ENCODE measurements at regions not wholly inside any gene's neighbourhood (a gene's known extent, or its start where the extent isn't known, plus 50 kb on each side); places are given as distances from the start of the nearest gene placed in this dataset.
A peak's percentile ranks its signal among the peaks of the same experiment; 100 is the strongest.

- DNase-seq (ENCODE audit: low read depth in 4 of 6, low spot score in 6 of 6) = no peak
- 92% methylated on average over 4 of the region's 7 CpGs for WGBS (ENCODE audit: insufficient coverage)
- Histone ChIP-seq H3K36me3 (ENCODE audit: control insufficient read depth, insufficient read depth, low read length) (no peaks in the 10 kb centered on the region), H3K4me3 (ENCODE audit: low read depth, low read length) (no peak overlapping the region), H3K4me1 (ENCODE audit: control insufficient read depth, insufficient read depth, low read length) (peaks cover 26% of the 10 kb centered on the region), H3K27me3 (ENCODE audit: control insufficient read depth, insufficient read depth, low read length) (no peaks in the 10 kb centered on the region), H3K9me3 (ENCODE audit: control insufficient read depth, insufficient read depth, low read length) (no peaks in the 10 kb centered on the region), H3K27ac (ENCODE audit: low read depth, low read length) (peak overlapping the region; percentile 92)
These were observed 120.7 kb upstream of the SPATA13 start for GRCh38 chr13:24039621-24040475.

- peak in 1 of 6 donors; percentile 32 for DNase-seq (ENCODE audit: low read depth in 4 of 6, low spot score in 6 of 6)
- no peaks in the 10 kb centered on the region for H3K27me3 ChIP-seq (ENCODE audit: control insufficient read depth, insufficient read depth, low read length)
- H3K36me3 ChIP-seq (ENCODE audit: control insufficient read depth, insufficient read depth, low read length) = no peaks in the 10 kb centered on the region
- H3K27ac ChIP-seq (ENCODE audit: low read depth, low read length) = peak overlapping the region; percentile 57
- H3K4me3 ChIP-seq (ENCODE audit: low read depth, low read length) = no peak overlapping the region
- H3K4me1 ChIP-seq (ENCODE audit: control insufficient read depth, insufficient read depth, low read length) = peaks cover 29% of the 10 kb centered on the region
- no peaks in the 10 kb centered on the region for H3K9me3 ChIP-seq (ENCODE audit: control insufficient read depth, insufficient read depth, low read length)
- WGBS (ENCODE audit: insufficient coverage) = 66% methylated on average over 3 of the region's 3 CpGs
These were observed 119.7 kb upstream of the SPATA13 start for GRCh38 chr13:24040835-24041234.

- DNase-seq (ENCODE audit: low read depth in 4 of 6, low spot score in 6 of 6) = no peak
- WGBS (ENCODE audit: insufficient coverage) = 69% methylated on average over 11 of the region's 13 CpGs
- Histone ChIP-seq H3K27me3 (ENCODE audit: control insufficient read depth, insufficient read depth, low read length) (no peaks in the 10 kb centered on the region), H3K27ac (ENCODE audit: low read depth, low read length) (no peak overlapping the region), H3K4me3 (ENCODE audit: low read depth, low read length) (no peak overlapping the region), H3K9me3 (ENCODE audit: control insufficient read depth, insufficient read depth, low read length) (peaks cover 2% of the 10 kb centered on the region), H3K4me1 (ENCODE audit: control insufficient read depth, insufficient read depth, low read length) (peaks cover 29% of the 10 kb centered on the region), H3K36me3 (ENCODE audit: control insufficient read depth, insufficient read depth, low read length) (no peaks in the 10 kb centered on the region)
These were observed 118.8 kb upstream of the SPATA13 start for GRCh38 chr13:24041651-24042225.

- DNase-seq (ENCODE audit: low read depth in 4 of 6, low spot score in 6 of 6) = no peak
- no peak overlapping the region for H3K27ac ChIP-seq (ENCODE audit: low read depth, low read length)
- 81% methylated on average over 8 of the region's 17 CpGs for WGBS (ENCODE audit: insufficient coverage)
- H3K4me1 ChIP-seq (ENCODE audit: control insufficient read depth, insufficient read depth, low read length) = peaks cover 29% of the 10 kb centered on the region
- no peaks in the 10 kb centered on the region for H3K36me3 ChIP-seq (ENCODE audit: control insufficient read depth, insufficient read depth, low read length)
- no peak overlapping the region for H3K4me3 ChIP-seq (ENCODE audit: low read depth, low read length)
- no peaks in the 10 kb centered on the region for H3K27me3 ChIP-seq (ENCODE audit: control insufficient read depth, insufficient read depth, low read length)
- peaks cover 2% of the 10 kb centered on the region for H3K9me3 ChIP-seq (ENCODE audit: control insufficient read depth, insufficient read depth, low read length)
These were observed 117.6 kb upstream of the SPATA13 start for GRCh38 chr13:24042710-24043440.

GRCh38 chr13:24043590-24044350 is 116.8 kb upstream of the SPATA13 start:
- 96% methylated on average over 4 of the region's 9 CpGs for WGBS (ENCODE audit: insufficient coverage)
- Histone ChIP-seq H3K27ac (ENCODE audit: low read depth, low read length) (peak overlapping the region; percentile 37), H3K36me3 (ENCODE audit: control insufficient read depth, insufficient read depth, low read length) (no peaks in the 10 kb centered on the region), H3K4me1 (ENCODE audit: control insufficient read depth, insufficient read depth, low read length) (peaks cover 23% of the 10 kb centered on the region), H3K27me3 (ENCODE audit: control insufficient read depth, insufficient read depth, low read length) (no peaks in the 10 kb centered on the region), H3K4me3 (ENCODE audit: low read depth, low read length) (no peak overlapping the region), H3K9me3 (ENCODE audit: control insufficient read depth, insufficient read depth, low read length) (peaks cover 2% of the 10 kb centered on the region)
- DNase-seq (ENCODE audit: low read depth in 4 of 6, low spot score in 6 of 6) = no peak

- no peaks in the 10 kb centered on the region for H3K27me3 ChIP-seq (ENCODE audit: control insufficient read depth, insufficient read depth, low read length)
- no peak overlapping the region for H3K4me3 ChIP-seq (ENCODE audit: low read depth, low read length)
- no peak overlapping the region for H3K27ac ChIP-seq (ENCODE audit: low read depth, low read length)
- DNase-seq (ENCODE audit: low read depth in 4 of 6, low spot score in 6 of 6) = no peak
- H3K4me1 ChIP-seq (ENCODE audit: control insufficient read depth, insufficient read depth, low read length) = peaks cover 16% of the 10 kb centered on the region
- 78% methylated on average over 4 of the region's 4 CpGs for WGBS (ENCODE audit: insufficient coverage)
- H3K36me3 ChIP-seq (ENCODE audit: control insufficient read depth, insufficient read depth, low read length) = no peaks in the 10 kb centered on the region
- peaks cover 2% of the 10 kb centered on the region for H3K9me3 ChIP-seq (ENCODE audit: control insufficient read depth, insufficient read depth, low read length)
These were observed 114.9 kb upstream of the SPATA13 start for GRCh38 chr13:24045597-24045996.

- WGBS (ENCODE audit: insufficient coverage) = 29% methylated on average over 3 of the region's 6 CpGs
- H3K4me1 ChIP-seq (ENCODE audit: control insufficient read depth, insufficient read depth, low read length) = peaks cover 26% of the 10 kb centered on the region
- H3K36me3 ChIP-seq (ENCODE audit: control insufficient read depth, insufficient read depth, low read length) = no peaks in the 10 kb centered on the region
- DNase-seq (ENCODE audit: low read depth in 4 of 6, low spot score in 6 of 6) = peak in 2 of 6 donors; percentile 78 to 83
- H3K27ac ChIP-seq (ENCODE audit: low read depth, low read length) = peak overlapping the region; percentile 15
- peaks cover 2% of the 10 kb centered on the region for H3K9me3 ChIP-seq (ENCODE audit: control insufficient read depth, insufficient read depth, low read length)
- no peaks in the 10 kb centered on the region for H3K27me3 ChIP-seq (ENCODE audit: control insufficient read depth, insufficient read depth, low read length)
- no peak overlapping the region for H3K4me3 ChIP-seq (ENCODE audit: low read depth, low read length)
These were observed 110.2 kb upstream of the SPATA13 start for GRCh38 chr13:24050292-24050711.

GRCh38 chr13:24050796-24051715 is 109.5 kb upstream of the SPATA13 start:
- DNase-seq (ENCODE audit: low read depth in 4 of 6, low spot score in 6 of 6) = no peak
- Histone ChIP-seq H3K4me3 (ENCODE audit: low read depth, low read length) (no peak overlapping the region), H3K9me3 (ENCODE audit: control insufficient read depth, insufficient read depth, low read length) (peaks cover 2% of the 10 kb centered on the region), H3K27ac (ENCODE audit: low read depth, low read length) (peak overlapping the region; percentile 15), H3K27me3 (ENCODE audit: control insufficient read depth, insufficient read depth, low read length) (no peaks in the 10 kb centered on the region), H3K36me3 (ENCODE audit: control insufficient read depth, insufficient read depth, low read length) (no peaks in the 10 kb centered on the region), H3K4me1 (ENCODE audit: control insufficient read depth, insufficient read depth, low read length) (peaks cover 24% of the 10 kb centered on the region)
- WGBS (ENCODE audit: insufficient coverage) = 70% methylated on average over 8 of the region's 10 CpGs

Data from spinal cord (tissue), 9 donors.